Nephron (organoid): ENCODE measurements at regions not wholly inside any gene's neighbourhood (a gene's known extent, or its start where the extent isn't known, plus 50 kb on each side); places are given as distances from the start of the nearest gene placed in this dataset.

Experiments used
- H3K27ac Mint-ChIP-seq, 3 experiments: 2 replicates each; pipeline ENCODE4 v1.8.0; 2020; ENCODE audit warnings: mixed read lengths in 3 of 3, mild to moderate bottlenecking in 2 of 3, moderate library complexity in 1 of 3
- H3K27me3 Mint-ChIP-seq: 2 replicates; pipeline ENCODE4 v1.8.0; 2021; ENCODE audit warnings: low read depth, mild to moderate bottlenecking, moderate library complexity, mixed read lengths
- H3K36me3 Mint-ChIP-seq: 2 replicates; pipeline ENCODE4 v1.8.0; 2020; ENCODE audit warnings: low read depth, mixed read lengths
- H3K4me1 Mint-ChIP-seq: 2 replicates; pipeline ENCODE4 v1.8.0; 2020; ENCODE audit warnings: mixed read lengths
- H3K4me3 Mint-ChIP-seq, 3 experiments: 2 replicates each; pipeline ENCODE4 v1.8.0; 2020; ENCODE audit warnings: mild to moderate bottlenecking in 3 of 3, mixed read lengths in 3 of 3, moderate library complexity in 2 of 3
- H3K9me3 Mint-ChIP-seq: 2 replicates; pipeline ENCODE4 v1.8.0; 2020; ENCODE audit warnings: mixed read lengths
- TF ChIP-seq, protein P1 (sequence below), 3 experiments: fragments of 200-600 bp; sonication (generic); IDR thresholded peaks; one replicate each; pipeline ENCODE4 v1.5.0; 2021; ENCODE audit warnings: antibody characterized with exemption in 3 of 3; ENCODE audit not compliant: unreplicated experiment in 3 of 3

DNA sequence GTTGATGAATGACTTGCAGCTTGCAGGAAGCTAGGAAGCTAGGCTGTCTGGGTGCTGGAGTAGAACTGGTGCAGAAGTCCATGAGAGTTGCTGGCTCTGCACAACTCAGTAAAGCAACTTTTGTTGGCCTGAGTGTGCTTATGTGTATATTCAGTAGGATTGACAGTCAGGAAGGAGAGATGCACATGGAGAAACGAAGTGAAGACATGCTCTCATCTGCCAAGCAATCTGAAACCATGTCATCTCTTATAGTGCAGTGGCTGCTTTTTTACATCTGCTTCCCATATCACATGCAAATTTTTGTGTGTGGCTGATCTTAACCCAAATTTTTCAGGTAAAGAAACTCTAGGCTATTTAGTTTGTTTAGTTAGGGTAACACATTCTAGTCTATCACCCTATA, 252.4 kb upstream of the HS3ST5 start:
- Mint-ChIP-seq H3K27ac (peak overlapping the region in 1 of 3 experiments; percentile 6), H3K27me3 (no peaks in the 10 kb centered on the region), H3K4me1 (no peaks in the 10 kb centered on the region), H3K4me3 (no peak overlapping the region), H3K9me3 (no peaks in the 10 kb centered on the region), H3K36me3 (no peaks in the 10 kb centered on the region)
- TF ChIP-seq, protein P1, sequence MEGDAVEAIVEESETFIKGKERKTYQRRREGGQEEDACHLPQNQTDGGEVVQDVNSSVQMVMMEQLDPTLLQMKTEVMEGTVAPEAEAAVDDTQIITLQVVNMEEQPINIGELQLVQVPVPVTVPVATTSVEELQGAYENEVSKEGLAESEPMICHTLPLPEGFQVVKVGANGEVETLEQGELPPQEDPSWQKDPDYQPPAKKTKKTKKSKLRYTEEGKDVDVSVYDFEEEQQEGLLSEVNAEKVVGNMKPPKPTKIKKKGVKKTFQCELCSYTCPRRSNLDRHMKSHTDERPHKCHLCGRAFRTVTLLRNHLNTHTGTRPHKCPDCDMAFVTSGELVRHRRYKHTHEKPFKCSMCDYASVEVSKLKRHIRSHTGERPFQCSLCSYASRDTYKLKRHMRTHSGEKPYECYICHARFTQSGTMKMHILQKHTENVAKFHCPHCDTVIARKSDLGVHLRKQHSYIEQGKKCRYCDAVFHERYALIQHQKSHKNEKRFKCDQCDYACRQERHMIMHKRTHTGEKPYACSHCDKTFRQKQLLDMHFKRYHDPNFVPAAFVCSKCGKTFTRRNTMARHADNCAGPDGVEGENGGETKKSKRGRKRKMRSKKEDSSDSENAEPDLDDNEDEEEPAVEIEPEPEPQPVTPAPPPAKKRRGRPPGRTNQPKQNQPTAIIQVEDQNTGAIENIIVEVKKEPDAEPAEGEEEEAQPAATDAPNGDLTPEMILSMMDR (IDR thresholded peaks at IDR 0.05; ENCODE audit: unreplicated experiment in 3 of 3): no peak

DNA sequence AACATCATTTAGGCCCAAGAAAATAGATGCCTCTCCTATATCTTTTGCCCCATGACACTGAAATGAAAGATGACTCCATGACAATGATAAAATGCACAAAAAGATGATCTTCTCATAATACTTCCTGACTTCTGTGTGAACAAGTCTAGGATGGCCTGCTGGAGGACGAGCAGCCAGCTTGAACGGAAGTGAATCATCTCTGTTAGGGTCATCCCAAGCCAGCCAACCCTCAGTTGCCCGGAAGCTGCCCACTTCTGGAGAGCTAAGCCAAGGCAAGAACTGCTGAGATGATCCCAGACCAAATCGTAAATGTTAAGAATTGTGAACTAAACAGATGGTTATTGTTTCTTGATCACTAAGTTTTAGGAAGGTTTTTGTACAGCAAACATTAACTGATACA, 249.7 kb upstream of the HS3ST5 start:
- Mint-ChIP-seq H3K4me3 (no peak overlapping the region), H3K9me3 (no peaks in the 10 kb centered on the region), H3K4me1 (peaks cover 10% of the 10 kb centered on the region), H3K27ac (no peak overlapping the region), H3K27me3 (no peaks in the 10 kb centered on the region), H3K36me3 (no peaks in the 10 kb centered on the region)
- TF ChIP-seq, protein P1 (IDR thresholded peaks at IDR 0.05; ENCODE audit: unreplicated experiment in 3 of 3): no peak

DNA sequence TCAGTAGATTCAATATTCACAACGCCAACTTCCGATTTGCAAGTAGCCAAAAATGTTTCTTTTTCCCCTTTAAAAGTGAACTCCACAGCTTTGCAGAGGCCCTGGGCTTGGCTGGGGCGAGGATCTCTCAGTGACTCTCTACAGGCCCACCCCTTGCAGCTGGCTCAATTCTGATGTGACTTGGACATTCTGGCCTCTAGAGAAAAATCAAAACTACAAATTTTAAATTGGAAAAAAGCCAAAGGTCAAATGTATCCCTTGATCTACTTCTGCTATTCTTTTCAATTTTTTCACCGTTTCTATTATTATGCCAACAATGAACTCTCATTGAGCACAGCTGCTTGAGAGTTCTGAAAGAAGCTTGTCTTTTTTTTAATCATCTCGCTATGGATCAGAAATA, 245.9 kb upstream of the HS3ST5 start:
- Mint-ChIP-seq H3K27me3 (no peaks in the 10 kb centered on the region), H3K36me3 (no peaks in the 10 kb centered on the region), H3K9me3 (no peaks in the 10 kb centered on the region), H3K4me3 (no peak overlapping the region), H3K4me1 (peaks cover 10% of the 10 kb centered on the region), H3K27ac (no peak overlapping the region)
- TF ChIP-seq, protein P1 (IDR thresholded peaks at IDR 0.05; ENCODE audit: unreplicated experiment in 3 of 3): no peak

DNA sequence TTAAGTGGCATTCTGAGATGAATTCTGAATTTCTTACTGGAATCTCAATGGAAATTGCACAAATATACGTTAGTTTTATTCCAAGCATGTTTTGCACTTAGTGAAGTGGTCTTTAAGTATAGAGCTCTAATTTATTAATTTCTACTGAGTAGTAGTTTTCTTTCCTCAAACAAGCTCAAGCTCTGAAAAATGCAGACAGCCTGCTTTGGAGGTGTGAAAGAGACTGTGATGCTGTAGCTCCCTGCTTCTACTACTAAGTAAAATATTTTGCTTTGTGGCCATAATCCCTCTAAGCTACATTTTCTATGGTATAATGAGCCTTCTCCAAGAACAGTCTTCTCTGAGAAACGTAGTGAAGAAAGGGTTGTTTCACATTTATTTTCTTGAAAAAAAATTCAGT, 243.5 kb upstream of the HS3ST5 start:
- Mint-ChIP-seq H3K4me1 (peaks cover 10% of the 10 kb centered on the region), H3K27me3 (no peaks in the 10 kb centered on the region), H3K36me3 (no peaks in the 10 kb centered on the region), H3K27ac (no peak overlapping the region), H3K4me3 (no peak overlapping the region), H3K9me3 (peaks cover 11% of the 10 kb centered on the region)
- TF ChIP-seq, protein P1 (IDR thresholded peaks at IDR 0.05; ENCODE audit: unreplicated experiment in 3 of 3): no peak

DNA sequence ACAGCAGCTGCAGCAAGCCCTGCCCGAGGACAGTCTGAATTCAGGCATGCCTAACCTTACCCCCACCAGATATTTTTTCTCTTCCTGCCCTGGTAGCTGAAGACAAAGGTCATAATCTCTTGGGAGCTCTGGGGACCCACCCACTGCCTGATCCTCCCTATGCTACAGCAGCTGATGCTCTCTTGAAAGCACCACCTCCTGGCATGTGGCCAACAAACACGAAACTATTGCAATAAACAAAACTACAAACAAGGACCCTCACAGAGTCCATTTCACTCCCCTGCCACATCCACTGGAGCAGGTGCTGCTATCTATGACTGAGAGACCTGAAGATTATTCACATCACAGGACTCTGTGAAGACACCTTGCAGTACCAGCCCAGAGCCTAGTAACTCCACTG, 238.5 kb upstream of the HS3ST5 start:
- H3K4me3 Mint-ChIP-seq: no peak overlapping the region
- H3K36me3 Mint-ChIP-seq: no peaks in the 10 kb centered on the region
- peaks cover 14% of the 10 kb centered on the region for H3K9me3 Mint-ChIP-seq
- H3K4me1 Mint-ChIP-seq: no peaks in the 10 kb centered on the region
- peak overlapping the region in 1 of 3 experiments; percentile 36 for H3K27ac Mint-ChIP-seq
- TF ChIP-seq, protein P1 (IDR thresholded peaks at IDR 0.05; ENCODE audit: unreplicated experiment in 3 of 3): no peak
- no peaks in the 10 kb centered on the region for H3K27me3 Mint-ChIP-seq

DNA sequence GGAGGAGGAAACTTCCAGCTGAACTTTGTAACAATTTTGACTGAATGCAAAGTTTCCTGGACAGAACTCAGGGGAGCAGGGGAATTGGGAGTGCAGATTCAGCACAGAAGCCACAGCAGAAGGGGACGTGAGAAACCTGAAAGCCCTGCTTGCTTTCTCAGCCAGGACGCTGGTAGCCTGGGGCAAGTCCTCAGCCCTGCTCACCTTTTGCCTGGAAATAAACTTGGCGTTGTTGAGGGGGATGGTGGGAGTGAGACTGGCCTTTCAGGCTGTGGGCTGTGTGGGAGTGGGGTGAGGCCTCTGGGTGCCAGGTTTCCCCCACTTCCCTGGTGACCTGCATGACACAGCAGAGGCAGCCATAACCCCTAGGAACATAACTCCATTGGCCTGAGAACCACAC, 238.1 kb upstream of the HS3ST5 start:
- Mint-ChIP-seq H3K4me3 (no peak overlapping the region), H3K27ac (no peak overlapping the region), H3K9me3 (peaks cover 14% of the 10 kb centered on the region), H3K36me3 (no peaks in the 10 kb centered on the region), H3K4me1 (no peaks in the 10 kb centered on the region), H3K27me3 (no peaks in the 10 kb centered on the region)
- TF ChIP-seq, protein P1 (IDR thresholded peaks at IDR 0.05; ENCODE audit: unreplicated experiment in 3 of 3): no peak
